IMR-90 (cell line): ENCODE measurements at regions not wholly inside any gene's neighbourhood (a gene's known extent, or its start where the extent isn't known, plus 50 kb on each side); places are given as distances from the start of the nearest gene placed in this dataset.

Experiments
- ATAC-seq: fragments of 200-7000 bp; cut with Tn5 transposase; 2 replicates; pipeline ENCODE4 v1.9.1; 2020; ENCODE audit warnings: low read depth, mild to moderate bottlenecking, moderate library complexity
- BruUV-seq: library from RNA; stranded (reverse); fragments of 400-500 nt; replicated peaks from 2 replicates; lab custom pipeline; 2021; lab: Mats Ljungman, UMichigan
- CTCF ChIA-PET: fragments of 300-600 bp; formaldehyde crosslinking; extraction: SDS; loops from one replicate; lab custom pipeline; 2021; ENCODE audit warnings: antibody characterized with exemption; lab: Yijun Ruan, JAX
- POLR2A ChIA-PET: fragments of 300-600 bp; sonication (Branson Sonifier 250); formaldehyde crosslinking; loops from one replicate; lab custom pipeline; 2022; ENCODE audit warnings: antibody characterized with exemption; ENCODE audit not compliant: unreplicated experiment; lab: Charles Lee
- DNase-seq: peaks from one replicate; pipeline ENCODE4 v3.0.0; 2013
- H2AFZ ChIP-seq: replicated peaks from 2 replicates; pipeline ENCODE3; 2013; ENCODE audit warnings: low read length, mild to moderate bottlenecking; ENCODE audit not compliant: poor library complexity
- H2AK5ac ChIP-seq: 2 replicates; pipeline ENCODE4 v1.6.1; 2013; ENCODE audit warnings: low read depth, low read length, inconsistent platforms
- H2AK9ac ChIP-seq: replicated peaks from 2 replicates; pipeline ENCODE3; 2013; ENCODE audit warnings: mild to moderate bottlenecking, low read depth, low read length, moderate library complexity; ENCODE audit not compliant: poor library complexity
- H2BK120ac ChIP-seq: 2 replicates; pipeline ENCODE4 v1.6.1; 2013; ENCODE audit warnings: low read depth, low read length, inconsistent platforms
- H2BK15ac ChIP-seq: 3 replicates; pipeline ENCODE4 v1.6.1; 2013; ENCODE audit warnings: low read depth, low read length, inconsistent platforms
- H2BK20ac ChIP-seq: 2 replicates; pipeline ENCODE4 v1.6.1; 2013; ENCODE audit warnings: low read depth, mild to moderate bottlenecking, inconsistent platforms, low read length, moderate library complexity
- H2BK5ac ChIP-seq: 2 replicates; pipeline ENCODE4 v1.6.1; 2013; ENCODE audit warnings: mild to moderate bottlenecking, low read depth, low read length, inconsistent platforms; ENCODE audit not compliant: poor library complexity, severe bottlenecking
- H3K14ac ChIP-seq: replicated peaks from 2 replicates; pipeline ENCODE4 v1.6.1; 2013; ENCODE audit warnings: low read depth, low read length, inconsistent platforms
- H3K18ac ChIP-seq: 2 replicates; pipeline ENCODE4 v1.6.1; 2013; ENCODE audit warnings: low read depth, low read length, control low read depth
- H3K23ac ChIP-seq: 2 replicates; pipeline ENCODE4 v1.6.1; 2013; ENCODE audit warnings: low read depth, low read length, inconsistent platforms
- H3K27ac ChIP-seq: 2 replicates; pipeline ENCODE4 v1.5.1; 2013; ENCODE audit warnings: mild to moderate bottlenecking, control low read depth, low read length; ENCODE audit not compliant: insufficient read depth
- H3K27me3 ChIP-seq: 2 replicates; pipeline ENCODE4 v1.6.1; 2013; ENCODE audit warnings: low read length; ENCODE audit not compliant: control insufficient read depth, insufficient read depth
- H3K36me3 ChIP-seq: 2 replicates; pipeline ENCODE4 v1.6.1; 2013; ENCODE audit warnings: low read length, mixed read lengths; ENCODE audit not compliant: control insufficient read depth, insufficient read depth
- H3K4ac ChIP-seq: 2 replicates; pipeline ENCODE4 v1.6.1; 2013; ENCODE audit warnings: low read depth, low read length, inconsistent platforms
- H3K4me1 ChIP-seq: 2 replicates; pipeline ENCODE4 v1.6.1; 2013; ENCODE audit warnings: low read length, mixed read lengths; ENCODE audit not compliant: control insufficient read depth, insufficient read depth
- H3K4me2 ChIP-seq: 2 replicates; pipeline ENCODE4 v1.6.1; 2013; ENCODE audit warnings: low read depth, mild to moderate bottlenecking, control low read depth, low read length, moderate library complexity
- H3K4me3 ChIP-seq: 2 replicates; pipeline ENCODE4 v1.5.1; 2013; ENCODE audit warnings: low read depth, mild to moderate bottlenecking, control low read depth, low read length, moderate library complexity; ENCODE audit not compliant: insufficient read depth
- H3K56ac ChIP-seq: 2 replicates; pipeline ENCODE4 v1.6.1; 2013; ENCODE audit warnings: low read length, inconsistent platforms; ENCODE audit not compliant: insufficient read depth; ENCODE audit errors: extremely low read depth
- H3K79me1 ChIP-seq, 2 experiments: 2 replicates each; pipeline ENCODE4 v1.6.1; 2013; ENCODE audit warnings: low read length in 2 of 2, inconsistent platforms in 1 of 2, low read depth in 1 of 2
- H3K9ac ChIP-seq: 2 replicates; pipeline ENCODE4 v1.6.1; 2013; ENCODE audit warnings: low read depth, low read length, control low read depth
- H3K9me1 ChIP-seq: 2 replicates; pipeline ENCODE4 v1.6.1; 2013; ENCODE audit warnings: low read length, inconsistent platforms; ENCODE audit not compliant: insufficient read depth
- H3K9me3 ChIP-seq: 2 replicates; pipeline ENCODE4 v1.6.1; 2013; ENCODE audit warnings: low read length; ENCODE audit not compliant: control insufficient read depth, insufficient read depth
- H4K20me1 ChIP-seq: 2 replicates; pipeline ENCODE4 v1.6.1; 2013; ENCODE audit warnings: low read length, inconsistent platforms; ENCODE audit not compliant: insufficient read depth
- H4K5ac ChIP-seq: 2 replicates; pipeline ENCODE4 v1.6.1; 2013; ENCODE audit warnings: mild to moderate bottlenecking, low read depth, low read length, control low read depth
- H4K8ac ChIP-seq, 2 experiments: 2 replicates each; pipeline ENCODE4 v1.6.1; 2013; ENCODE audit warnings: low read depth in 2 of 2, low read length in 2 of 2, control low read depth in 1 of 2, inconsistent platforms in 1 of 2
- H4K91ac ChIP-seq: 2 replicates; pipeline ENCODE4 v1.6.1; 2013; ENCODE audit warnings: low read depth, low read length, inconsistent platforms; ENCODE audit not compliant: insufficient read depth
- BHLHE40 ChIP-seq: fragments of 150-350 bp; IDR thresholded peaks from 2 replicates; pipeline ENCODE4 v1.6.1; 2016; ENCODE audit warnings: mild to moderate bottlenecking, low read depth, low read length
- CEBPB ChIP-seq: IDR thresholded peaks from 2 replicates; pipeline ENCODE4 v1.6.1; 2012; ENCODE audit warnings: low read depth, low read length, improper control_type of control experiment
- CHD1 ChIP-seq: IDR thresholded peaks from 2 replicates; pipeline ENCODE4 v1.6.1; 2012; ENCODE audit warnings: low read depth, low read length, improper control_type of control experiment
- FOS ChIP-seq: fragments of 150-350 bp; IDR thresholded peaks from 2 replicates; pipeline ENCODE4 v1.6.1; 2016; ENCODE audit warnings: low read depth, low read length
- MAFK ChIP-seq: IDR thresholded peaks from 2 replicates; pipeline ENCODE4 v1.6.1; 2012; ENCODE audit warnings: low read depth, low read length, improper control_type of control experiment
- MXI1 ChIP-seq: IDR thresholded peaks from 2 replicates; pipeline ENCODE4 v1.6.1; 2012; ENCODE audit warnings: low read depth, mild to moderate bottlenecking, low read length, moderate library complexity, borderline replicate concordance
- NFE2L2 ChIP-seq: fragments of 150-350 bp; IDR thresholded peaks from 2 replicates; pipeline ENCODE4 v1.6.1; 2016; ENCODE audit warnings: low read depth, mild to moderate bottlenecking, low read length
- POLR2A ChIP-seq: IDR thresholded peaks from 2 replicates; pipeline ENCODE4 v1.6.1; 2012; ENCODE audit warnings: mild to moderate bottlenecking, low read depth, low read length
- RAD21 ChIP-seq: IDR thresholded peaks from 2 replicates; pipeline ENCODE4 v1.6.1; 2012; ENCODE audit warnings: low read length, improper control_type of control experiment
- RCOR1 ChIP-seq: IDR thresholded peaks from 2 replicates; pipeline ENCODE4 v1.6.1; 2012; ENCODE audit warnings: mild to moderate bottlenecking, low read length, improper control_type of control experiment; ENCODE audit not compliant: insufficient replicate concordance
- RFX5 ChIP-seq: IDR thresholded peaks from 2 replicates; pipeline ENCODE4 v1.8.0; 2012; ENCODE audit warnings: low read depth, mild to moderate bottlenecking, low read length, moderate library complexity
- SMC3 ChIP-seq: fragments of 150-350 bp; IDR thresholded peaks from 2 replicates; pipeline ENCODE4 v1.6.1; 2016; ENCODE audit warnings: low read depth, mild to moderate bottlenecking, antibody characterized with exemption, low read length, moderate library complexity
- USF2 ChIP-seq: fragments of 150-350 bp; IDR thresholded peaks from 2 replicates; pipeline ENCODE4 v1.6.1; 2017; ENCODE audit warnings: mild to moderate bottlenecking, antibody characterized with exemption, low read length, low read depth
- WGBS, 2 experiments: methylation state at CpG; one replicate each; pipeline versions ENCODE4 v1.1.5 to v1.1.7; 2013; ENCODE audit warnings: missing lambda C conversion rate in 2 of 2; ENCODE audit not compliant: insufficient read length in 1 of 2; ENCODE audit errors: extremely low coverage in 2 of 2; 5-methylcytosine and 5-hydroxymethylcytosine counted together
- dilution Hi-C: fragments of 300-500 bp; cut with HindIII; formaldehyde crosslinking; loops from one replicate; pipeline ENCODE4 v1.14.3; 2018; ENCODE audit warnings: low sequenced_read_pairs; ENCODE audit not compliant: unreplicated experiment
- in situ Hi-C: fragments of 300-500 bp; cut with MboI; formaldehyde crosslinking; loops from 3 replicates; pipeline ENCODE4 v1.14.3; 2019; ENCODE audit warnings: low sequenced_read_pairs, inconsistent platforms, mixed read lengths
- intact Hi-C: fragments of 100-400 bp; cut with micrococcal nuclease; formaldehyde crosslinking; loops from 2 replicates; pipeline ENCODE4 v1.10.0; 2022
- TF ChIP-seq, protein P1 (sequence below): conservative IDR thresholded peaks from 2 replicates; pipeline ENCODE4 v1.5.1; 2012; ENCODE audit warnings: mild to moderate bottlenecking, low read depth, low read length, improper control_type of control experiment

DNA sequence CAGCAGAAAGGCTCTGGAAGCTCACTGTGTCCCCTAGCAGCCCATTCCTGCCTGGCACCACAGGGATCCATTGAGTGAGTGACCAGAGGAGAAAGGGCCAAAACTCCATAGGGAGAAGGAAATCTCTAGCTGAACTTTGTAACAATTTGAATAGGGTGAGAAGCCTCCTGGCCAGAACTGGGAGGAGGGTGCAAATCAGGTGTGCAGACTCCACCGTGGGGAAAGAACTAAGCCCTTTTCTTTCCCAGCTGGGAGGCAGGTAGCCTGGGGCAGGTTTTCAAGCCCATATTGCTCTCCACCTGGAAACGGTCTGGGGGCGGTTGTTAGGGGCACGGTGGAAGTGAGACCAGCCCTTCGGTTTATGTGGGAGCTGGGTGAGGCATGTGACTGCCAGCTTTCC, 227.2 kb downstream of the SNCA start:
- no peaks in the 10 kb centered on the region for H3K9me1 ChIP-seq
- no peak overlapping the region for H3K56ac ChIP-seq
- H4K91ac ChIP-seq: no peak overlapping the region
- H3K14ac ChIP-seq: no peak overlapping the region
- no peak overlapping the region for H4K8ac ChIP-seq
- H2AK9ac ChIP-seq: no peak overlapping the region
- H2BK5ac ChIP-seq: no peak overlapping the region
- no peaks in the 10 kb centered on the region for H3K9me3 ChIP-seq
- H2BK15ac ChIP-seq: no peak overlapping the region
- no peak overlapping the region for H3K4me3 ChIP-seq
- dilution Hi-C loops: no loop called here
- ATAC-seq (no peak), DNase-seq (no peak)
- H3K4me1 ChIP-seq: no peaks in the 10 kb centered on the region
- H4K5ac ChIP-seq: no peak overlapping the region
- H2AK5ac ChIP-seq: no peak overlapping the region
- no peak overlapping the region for H3K23ac ChIP-seq
- CTCF ChIA-PET: no interaction called here
- POLR2A ChIA-PET: no interaction called here
- H3K27ac ChIP-seq: no peak overlapping the region
- in situ Hi-C loops: no loop called here
- H3K4me2 ChIP-seq: no peak overlapping the region
- no peak overlapping the region for H3K4ac ChIP-seq
- no peak overlapping the region for H2AFZ ChIP-seq
- TF ChIP-seq FOS: no peak
- TF ChIP-seq CEBPB: no peak
- TF ChIP-seq MAFK: no peak
- TF ChIP-seq BHLHE40: no peak
- TF ChIP-seq NFE2L2: no peak
- TF ChIP-seq MXI1: no peak
- TF ChIP-seq RFX5: no peak
- no peak for TF ChIP-seq POLR2A
- no peak for TF ChIP-seq USF2
- TF ChIP-seq, protein P1, sequence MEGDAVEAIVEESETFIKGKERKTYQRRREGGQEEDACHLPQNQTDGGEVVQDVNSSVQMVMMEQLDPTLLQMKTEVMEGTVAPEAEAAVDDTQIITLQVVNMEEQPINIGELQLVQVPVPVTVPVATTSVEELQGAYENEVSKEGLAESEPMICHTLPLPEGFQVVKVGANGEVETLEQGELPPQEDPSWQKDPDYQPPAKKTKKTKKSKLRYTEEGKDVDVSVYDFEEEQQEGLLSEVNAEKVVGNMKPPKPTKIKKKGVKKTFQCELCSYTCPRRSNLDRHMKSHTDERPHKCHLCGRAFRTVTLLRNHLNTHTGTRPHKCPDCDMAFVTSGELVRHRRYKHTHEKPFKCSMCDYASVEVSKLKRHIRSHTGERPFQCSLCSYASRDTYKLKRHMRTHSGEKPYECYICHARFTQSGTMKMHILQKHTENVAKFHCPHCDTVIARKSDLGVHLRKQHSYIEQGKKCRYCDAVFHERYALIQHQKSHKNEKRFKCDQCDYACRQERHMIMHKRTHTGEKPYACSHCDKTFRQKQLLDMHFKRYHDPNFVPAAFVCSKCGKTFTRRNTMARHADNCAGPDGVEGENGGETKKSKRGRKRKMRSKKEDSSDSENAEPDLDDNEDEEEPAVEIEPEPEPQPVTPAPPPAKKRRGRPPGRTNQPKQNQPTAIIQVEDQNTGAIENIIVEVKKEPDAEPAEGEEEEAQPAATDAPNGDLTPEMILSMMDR: no peak
- TF ChIP-seq SMC3: no peak
- TF ChIP-seq RCOR1: no peak
- TF ChIP-seq RAD21: no peak
- TF ChIP-seq CHD1: no peak
- no CpG with 5 or more reads among the region's 5 CpGs for WGBS, 2 experiments
- no peak overlapping the region for H3K18ac ChIP-seq
- no peak overlapping the region for H2BK20ac ChIP-seq
- H3K36me3 ChIP-seq: no peaks in the 10 kb centered on the region
- no peaks in the 10 kb centered on the region for H4K20me1 ChIP-seq
- no peak overlapping the region for H2BK120ac ChIP-seq
- H3K27me3 ChIP-seq: no peaks in the 10 kb centered on the region
- intact Hi-C loops: loop anchor here (2.0 kb wide), 1 partner anchor 17 kb away; no protein-coding TSS in a partner anchor
- no TSS peak for BruUV-seq
- no peaks in the 10 kb centered on the region for H3K79me1 ChIP-seq
- H3K9ac ChIP-seq: no peak overlapping the region
